ENCODE measurements at regions not wholly inside any gene's neighbourhood (a gene's known extent, or its start where the extent isn't known, plus 50 kb on each side); places are given as distances from the start of the nearest gene placed in this dataset.

- no peak overlapping the region for H2AFZ ChIP-seq (ENCODE audit: low read length)
- WGBS (ENCODE audit: extremely low coverage, insufficient read length, low lambda C conversion rate), result no CpG with 5 or more reads among the region's 2 CpGs
- no peaks in the 10 kb centered on the region for H3K27me3 Mint-ChIP-seq (ENCODE audit: low read depth)
Measured at GRCh38 chr4:35562861-35563260, 681.5 kb downstream of the ARAP2 start.

More at GRCh38 chr4:35562861-35563260, 681.5 kb downstream of the ARAP2 start:
- Histone ChIP-seq H3K27me3 (ENCODE audit: insufficient read depth, low read length) (no peaks in the 10 kb centered on the region), H4K20me1 (ENCODE audit: control insufficient read depth, insufficient read depth, insufficient read length) (no peaks in the 10 kb centered on the region), H3K4me2 (ENCODE audit: insufficient read depth, insufficient read length, low read length) (no peak overlapping the region), H3K9ac (ENCODE audit: extremely low read depth, insufficient read length, low read length) (no peak overlapping the region), H3K18ac (ENCODE audit: insufficient read length, low read depth, low read length) (no peak overlapping the region), H3K23me2 (ENCODE audit: insufficient read length, low read depth, low read length, poor library complexity, severe bottlenecking) (no peaks in the 10 kb centered on the region), H3K4me1 (ENCODE audit: insufficient read depth, low read length) (no peaks in the 10 kb centered on the region; the same call in 1 of the 2 replicates), H2BK120ac (ENCODE audit: low read depth, low read length, poor library complexity, severe bottlenecking) (no peak overlapping the region), H3K27ac (ENCODE audit: insufficient read length, low read depth, low read length) (no peak overlapping the region), H2BK15ac (ENCODE audit: low read depth, low read length) (no peak overlapping the region), H3K23ac (ENCODE audit: insufficient read length, low read depth, low read length) (no peak overlapping the region), H3K79me2 (ENCODE audit: insufficient read depth, low read length) (no peaks in the 10 kb centered on the region), H3K56ac (ENCODE audit: insufficient read length, low read depth, low read length) (no peak overlapping the region), H2BK5ac (ENCODE audit: insufficient read length, low read length) (no peak overlapping the region), H3K4ac (ENCODE audit: low read depth, low read length) (no peak overlapping the region), H2AK5ac (ENCODE audit: insufficient read length, low read length) (no peak overlapping the region), H3K79me1 (ENCODE audit: insufficient read depth, low read depth, low read length, poor library complexity, severe bottlenecking) (no peaks in the 10 kb centered on the region), H4K8ac (replicated peaks; ENCODE audit: insufficient read length, low read depth, low read length) (no peak overlapping the region), H4K5ac (ENCODE audit: insufficient read length, low read depth, low read length) (no peak overlapping the region), H3T11ph (ENCODE audit: low read length) (no peak overlapping the region), H2BK12ac (ENCODE audit: insufficient read length, low read depth, low read length) (no peak overlapping the region), H4K91ac (ENCODE audit: insufficient read length, low read depth, low read length) (no peak overlapping the region), H3K14ac (ENCODE audit: insufficient read depth, low read length) (no peak overlapping the region), H2BK20ac (ENCODE audit: low read depth, low read length, poor library complexity, severe bottlenecking) (no peak overlapping the region), H3K9me3 (ENCODE audit: control insufficient read depth, low read depth, low read length) (peaks cover 6% of the 10 kb centered on the region)
- no peak for DNase-seq
- H3K36me3 Mint-ChIP-seq (ENCODE audit: insufficient read depth in 1 of 3, low read depth in 3 of 3), result peaks cover 4 to 20% (median 7%) of the 10 kb centered on the region in 3 experiments
- H3K4me1 Mint-ChIP-seq, result peaks cover 12 to 13% of the 10 kb centered on the region in 2 experiments
- no peak overlapping the region for H3K4me3 Mint-ChIP-seq
- H3K27ac Mint-ChIP-seq, result no peak overlapping the region
- peaks cover 9 to 11% of the 10 kb centered on the region in 2 experiments for H3K9me3 Mint-ChIP-seq
- TF ChIP-seq CTCF (conservative IDR thresholded peaks at IDR 0.05), result no peak

Measured in H9 (cell line).